Stimulated activated CD8-positive, alpha-beta memory T cell treated with anti-CD3 and anti-CD28 coated beads, Interleukin-12 subunit alpha, Interleukin-12 subunit beta, amount 100 ng/mL, for 4 hours (primary cell): ENCODE measurements at regions not wholly inside any gene's neighbourhood (a gene's known extent, or its start where the extent isn't known, plus 50 kb on each side); places are given as distances from the start of the nearest gene placed in this dataset.
"Not testable (repeated sequence)": the region's sequence is repeated elsewhere in the genome, so short reads cannot be mapped to it uniquely, and the experiment has no call there.

Experiments used
- DNase-seq: peaks from one replicate; pipeline ENCODE4 v3.0.0-alpha.2; 2020; ENCODE audit warnings: low read depth

GRCh38 chr11:127843483-127844396 is 743.6 kb downstream of the ETS1 start:
- no peak for DNase-seq

- DNase-seq, result no peak
Measured at GRCh38 chr11:127825183-127825582, 762.2 kb downstream of the ETS1 start.

DNA sequence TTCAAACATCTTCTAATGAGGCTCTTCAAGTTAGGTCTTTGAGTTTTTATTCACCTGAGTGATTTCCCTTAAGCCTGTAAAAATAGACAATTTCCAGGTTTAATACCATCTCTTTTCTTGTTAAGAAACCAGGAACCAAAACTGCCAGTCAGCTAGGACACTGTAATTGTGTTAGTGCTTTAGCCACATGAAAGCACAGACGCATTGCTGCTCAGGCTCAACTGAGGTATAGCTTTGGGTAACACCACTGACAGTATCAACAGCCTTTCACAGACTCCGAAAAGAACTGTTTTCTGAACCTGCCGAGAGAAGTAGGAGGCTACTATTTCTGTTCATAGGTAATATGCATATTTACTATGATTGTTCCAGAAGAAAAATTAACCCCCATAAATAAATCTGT is 768.7 kb downstream of the ETS1 start:
- no peak for DNase-seq

DNA sequence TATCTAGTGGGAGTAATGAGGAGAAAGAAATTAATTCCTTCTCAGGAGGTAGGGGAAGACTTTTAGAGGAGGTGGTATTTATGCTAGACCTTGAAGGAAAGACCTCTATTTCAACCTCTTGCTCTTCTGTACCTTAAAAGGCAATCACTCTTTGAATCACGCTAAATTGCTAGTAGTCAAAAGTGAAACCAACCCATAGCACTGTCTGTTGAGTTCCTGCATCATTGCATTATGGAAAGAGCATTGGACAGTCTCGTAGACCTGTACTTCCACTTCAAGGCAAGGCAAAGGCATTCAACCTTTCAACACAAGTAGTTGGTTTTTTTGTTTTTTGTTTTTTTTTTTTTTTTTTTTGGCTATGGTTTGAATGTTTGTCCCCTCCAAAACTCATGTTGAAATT is 770.4 kb downstream of the ETS1 start:
- no peak for DNase-seq

- DNase-seq, result no peak
Measured at GRCh38 chr11:127815331-127815730, 772.0 kb downstream of the ETS1 start.

DNA sequence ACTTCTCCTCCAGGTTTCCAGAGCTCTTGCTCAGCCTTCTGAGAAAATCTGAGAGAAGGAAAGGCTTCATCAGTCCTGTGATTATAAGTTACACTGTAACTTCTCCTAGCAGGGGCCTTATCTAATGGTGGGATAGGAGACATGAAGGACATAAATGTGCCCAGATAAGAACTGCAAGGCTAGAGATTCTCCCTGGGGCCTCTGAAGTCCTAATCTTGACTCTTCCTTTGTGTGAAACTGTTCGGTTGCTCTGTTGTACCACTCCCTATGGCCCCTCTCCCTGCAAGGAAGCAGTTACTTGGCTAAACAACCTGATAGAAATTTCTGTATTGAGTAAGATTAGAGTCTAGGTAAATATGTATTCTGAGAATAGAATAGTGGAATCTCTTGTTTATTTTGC is 780.9 kb downstream of the ETS1 start:
- DNase-seq, result no peak

DNA sequence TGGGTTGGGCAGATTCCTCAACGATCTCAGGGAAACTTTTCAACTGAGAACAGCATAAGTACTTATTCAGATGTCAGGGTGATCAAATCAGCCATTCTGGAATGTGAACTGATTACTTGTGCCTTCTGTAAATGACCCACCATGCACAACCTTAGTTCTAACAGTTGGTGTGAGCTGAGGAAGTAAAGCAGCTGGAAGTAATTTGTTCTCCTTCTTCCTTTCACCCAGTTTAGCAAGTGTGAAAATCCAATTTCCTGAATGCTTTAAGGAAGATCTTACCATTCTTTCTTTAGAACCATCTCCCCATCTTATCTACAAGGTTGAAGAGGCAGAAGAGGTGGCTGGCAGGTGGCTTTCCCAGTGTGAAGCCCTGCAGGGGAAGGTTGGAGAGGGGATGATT is 781.6 kb downstream of the ETS1 start:
- no peak for DNase-seq

DNA sequence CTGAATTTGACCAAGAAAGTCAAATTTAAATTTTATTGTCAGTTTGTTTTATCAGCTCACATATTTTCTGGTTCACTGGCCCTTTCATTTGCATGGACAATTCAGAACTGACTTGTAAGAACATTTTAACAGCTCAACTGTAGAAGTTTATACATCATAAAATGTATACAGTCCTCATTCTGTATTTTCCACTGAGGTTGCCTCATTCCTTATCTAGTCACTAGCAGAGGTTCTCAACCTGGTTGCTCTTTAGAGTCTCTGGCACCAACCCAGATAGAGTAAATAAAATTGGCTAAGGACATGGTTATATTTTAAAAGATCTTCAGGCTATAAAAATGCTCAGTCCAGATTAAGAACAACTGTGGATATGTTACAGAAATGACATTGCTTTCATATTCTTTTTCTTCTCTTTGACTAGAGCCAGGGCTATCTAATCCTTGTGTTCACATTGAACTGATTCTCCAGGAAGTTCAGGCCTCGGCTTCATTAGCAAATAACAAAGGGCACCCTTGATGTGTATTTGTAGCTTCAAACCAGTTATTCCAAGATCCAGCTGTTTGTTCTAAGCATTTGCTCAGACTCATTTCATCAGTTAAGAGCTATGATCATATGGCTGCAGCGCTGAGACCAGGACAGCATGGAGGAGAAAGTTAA is 782.5 kb downstream of the ETS1 start:
- DNase-seq, result no peak

DNA sequence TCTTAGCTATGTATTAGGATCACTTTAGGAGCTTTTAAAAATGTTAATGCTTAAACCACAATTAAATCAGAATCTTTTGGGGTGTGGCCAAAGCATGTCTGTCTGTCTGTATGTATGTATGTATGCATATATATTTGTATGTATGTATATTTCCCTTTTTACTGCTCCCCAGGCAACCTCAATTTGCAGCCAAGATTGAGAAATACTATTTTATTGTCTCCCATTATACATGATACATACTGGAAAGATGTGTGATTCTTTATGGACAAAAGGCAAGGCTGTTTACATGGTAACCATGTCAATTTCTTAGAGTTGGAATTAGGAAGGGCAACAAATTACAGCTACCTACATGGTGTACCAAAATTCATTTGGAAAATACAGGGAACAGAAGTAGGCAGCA is 783.6 kb downstream of the ETS1 start:
- no peak for DNase-seq

DNA sequence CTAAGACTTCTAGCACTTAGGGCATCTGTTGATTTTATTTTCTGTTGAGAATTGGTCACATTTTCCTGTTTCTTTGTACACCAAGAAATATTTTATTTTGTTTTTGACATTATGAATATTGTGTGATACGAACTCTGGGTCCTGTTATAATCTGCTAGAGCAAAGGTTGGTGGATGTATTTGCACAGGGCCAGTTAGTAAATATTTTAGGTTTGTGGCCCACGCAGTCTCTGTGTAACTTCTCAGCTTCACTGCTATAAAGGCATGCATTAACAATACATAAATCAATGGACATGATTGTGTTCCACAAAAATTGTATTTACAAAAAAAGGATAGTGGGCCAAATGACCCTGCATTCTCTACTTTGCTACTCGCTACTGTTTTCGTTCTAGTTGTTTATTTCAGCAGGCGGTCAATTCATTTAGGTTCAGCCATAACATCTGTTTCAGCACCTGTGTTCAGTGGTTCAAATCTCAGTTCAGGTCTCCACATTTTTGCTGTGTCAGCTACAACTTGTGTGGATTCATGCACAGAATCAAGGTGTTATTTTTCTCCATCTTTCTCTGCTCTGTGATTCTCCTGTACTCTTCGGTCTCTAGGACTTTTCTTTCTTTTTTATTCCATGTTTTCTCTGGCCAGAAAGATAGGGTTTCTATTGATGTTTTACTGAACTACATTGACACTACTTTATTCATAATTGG is 786.2 kb downstream of the ETS1 start:
- no peak for DNase-seq

DNA sequence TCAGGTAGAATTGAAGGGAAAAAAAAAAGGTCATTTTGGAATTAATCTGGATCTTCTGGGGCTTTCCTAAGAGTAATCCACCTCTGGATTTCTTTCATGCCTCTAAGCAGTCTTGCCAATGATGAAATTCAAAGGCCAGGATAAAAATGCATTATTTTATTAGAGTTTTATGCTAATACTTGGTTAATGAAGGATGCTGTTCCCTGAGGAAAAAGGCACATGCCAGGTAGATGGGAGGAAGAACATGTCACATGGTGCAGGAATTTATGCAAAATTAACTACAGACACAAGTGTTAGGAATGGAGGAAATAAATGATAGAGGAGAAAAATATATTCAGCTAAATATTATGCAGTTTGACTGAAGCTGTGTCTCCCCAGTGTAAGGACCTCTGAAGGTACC is 792.0 kb downstream of the ETS1 start:
- no peak for DNase-seq

DNA sequence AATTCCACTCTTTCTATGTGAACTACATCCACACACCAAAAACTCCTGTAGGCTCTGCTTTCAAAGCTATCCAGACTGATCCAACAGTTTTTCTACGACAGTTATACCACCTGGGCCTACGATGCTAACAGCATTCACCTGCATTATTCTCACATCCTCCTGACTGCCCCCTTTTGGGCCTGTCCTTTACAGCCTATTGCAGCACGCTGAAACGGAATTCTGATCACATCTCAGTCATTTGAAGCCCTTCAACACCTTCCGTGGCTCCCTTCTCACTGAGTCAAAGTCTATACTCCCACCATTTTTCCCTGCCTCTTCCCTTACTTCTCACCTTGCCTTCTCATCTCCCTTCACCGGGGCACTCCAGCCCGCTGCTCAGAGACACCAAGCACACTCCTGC is 791.3 kb upstream of the KIRREL3 start:
- DNase-seq, result no peak

DNA sequence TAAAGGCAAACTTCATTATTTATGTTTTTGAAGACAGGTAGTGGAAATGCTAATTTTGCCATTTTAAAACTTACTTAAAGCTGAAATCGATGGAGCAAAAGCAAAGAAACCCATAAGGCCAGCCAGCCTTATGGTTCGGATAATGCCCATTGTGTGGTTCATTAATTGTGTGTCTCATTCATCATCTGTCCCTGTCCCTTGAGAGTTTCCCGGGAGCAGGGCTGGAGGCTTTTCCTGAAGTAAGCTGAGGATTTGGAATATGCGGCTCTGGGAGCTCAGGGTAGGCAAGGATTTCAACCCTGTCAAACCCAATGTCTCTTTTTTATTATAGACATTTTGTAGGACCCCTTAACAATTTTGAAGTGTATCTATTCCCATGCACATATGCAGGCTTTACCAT is 790.0 kb upstream of the KIRREL3 start:
- no peak for DNase-seq

DNA sequence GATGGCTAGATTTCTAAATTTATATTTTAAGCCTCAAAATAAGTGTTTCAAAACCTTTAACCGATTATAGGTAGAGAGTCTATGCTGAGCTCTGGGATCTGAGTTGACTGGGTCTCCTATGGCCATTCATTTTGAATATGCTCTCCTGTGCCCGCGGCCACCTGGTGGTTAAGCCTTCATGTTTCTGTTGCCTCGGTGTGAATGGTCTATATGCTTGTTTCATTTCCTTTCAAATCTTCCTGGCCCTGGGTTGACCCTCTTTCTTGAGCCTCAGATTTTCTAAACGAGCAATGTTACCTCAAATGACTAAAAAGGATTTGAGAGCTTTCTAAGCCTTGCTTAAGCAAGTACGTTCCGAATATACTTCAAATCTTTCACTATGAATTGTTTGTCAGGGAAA is 789.4 kb upstream of the KIRREL3 start:
- DNase-seq, result no peak

GRCh38 chr11:127772938-127773337 is 772.4 kb upstream of the KIRREL3 start:
- DNase-seq, result not testable (repeated sequence)

DNA sequence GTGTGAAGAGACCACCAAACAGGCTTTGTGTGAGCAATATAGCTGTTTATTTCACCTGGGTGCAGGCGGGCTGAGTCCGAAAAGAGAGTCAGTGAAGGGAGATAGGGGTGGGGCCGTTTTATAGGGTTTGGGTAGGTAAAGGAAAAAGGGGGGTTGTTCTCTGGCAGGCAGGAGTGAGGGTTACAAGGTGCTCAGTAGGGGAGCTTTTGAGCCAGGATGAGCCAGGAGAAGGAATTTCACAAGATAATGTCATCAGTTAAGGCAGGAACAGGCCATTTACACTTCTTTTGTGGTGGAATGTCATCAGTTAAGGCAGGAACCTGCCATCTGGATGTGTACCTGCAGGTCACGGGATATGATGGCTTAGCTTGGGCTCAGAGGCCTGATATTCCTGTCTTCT is 768.4 kb upstream of the KIRREL3 start:
- not testable (repeated sequence) for DNase-seq

DNA sequence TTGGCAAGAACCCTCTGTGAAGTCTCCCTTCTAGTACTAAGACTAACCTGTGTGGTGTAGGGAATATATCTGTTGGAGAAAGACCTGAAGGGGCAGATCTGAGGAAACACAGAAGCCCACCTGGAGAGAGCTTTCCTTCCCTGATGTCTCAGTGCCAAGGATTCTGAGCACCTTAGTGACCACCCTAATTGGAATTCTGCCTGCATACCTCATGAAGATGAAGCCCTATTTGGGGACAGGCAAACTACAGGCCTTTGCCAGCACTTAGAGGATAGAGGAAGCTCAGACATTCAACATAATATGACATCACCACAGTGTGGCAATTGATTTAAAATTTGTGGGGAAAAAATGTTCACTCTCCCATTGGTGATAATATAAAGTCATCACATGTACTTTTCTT is 766.2 kb upstream of the KIRREL3 start:
- DNase-seq, result no peak

DNA sequence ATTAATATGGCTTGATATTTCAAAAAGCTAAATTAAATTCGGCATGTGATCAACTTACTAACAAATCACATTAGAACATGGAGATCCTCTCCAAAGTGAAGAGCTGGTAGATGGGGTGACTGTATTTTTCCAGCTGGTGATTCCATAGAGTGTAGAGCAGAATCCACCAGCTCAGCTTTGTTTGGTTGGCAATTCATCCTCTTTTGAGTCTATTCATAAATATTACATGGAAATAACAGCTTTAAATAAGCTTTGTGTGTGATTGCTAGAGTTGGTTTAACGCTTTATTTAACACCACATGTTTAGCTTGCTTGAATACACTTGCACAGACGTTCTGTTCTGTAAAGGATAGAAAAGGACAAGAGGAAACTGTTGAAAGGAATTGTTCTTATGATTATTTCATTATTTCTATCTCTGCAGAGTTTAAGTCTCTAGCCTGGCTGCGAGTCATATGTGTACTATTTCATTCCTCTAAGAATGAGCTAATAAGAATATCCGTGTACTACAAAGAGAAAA is 738.3 kb upstream of the KIRREL3 start:
- DNase-seq, result no peak

DNA sequence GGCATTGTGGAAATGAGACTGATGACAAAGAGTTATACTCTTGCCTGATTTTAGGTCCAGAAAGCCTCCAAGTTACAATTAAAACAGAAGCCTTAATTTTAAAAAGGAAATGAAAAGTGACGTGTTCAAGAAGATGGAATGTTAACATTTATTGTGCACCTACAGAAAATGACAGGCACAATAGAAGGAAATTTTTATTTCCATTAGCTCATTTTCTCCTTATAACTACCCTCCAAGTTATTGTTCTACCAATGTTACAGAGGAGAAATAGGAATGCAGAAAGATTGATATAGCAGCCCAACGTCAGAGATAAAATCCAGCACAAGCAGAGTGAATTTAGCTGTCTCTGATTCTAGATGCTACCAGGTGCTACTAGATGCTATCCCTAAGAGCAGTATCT is 736.9 kb upstream of the KIRREL3 start:
- no peak for DNase-seq

DNA sequence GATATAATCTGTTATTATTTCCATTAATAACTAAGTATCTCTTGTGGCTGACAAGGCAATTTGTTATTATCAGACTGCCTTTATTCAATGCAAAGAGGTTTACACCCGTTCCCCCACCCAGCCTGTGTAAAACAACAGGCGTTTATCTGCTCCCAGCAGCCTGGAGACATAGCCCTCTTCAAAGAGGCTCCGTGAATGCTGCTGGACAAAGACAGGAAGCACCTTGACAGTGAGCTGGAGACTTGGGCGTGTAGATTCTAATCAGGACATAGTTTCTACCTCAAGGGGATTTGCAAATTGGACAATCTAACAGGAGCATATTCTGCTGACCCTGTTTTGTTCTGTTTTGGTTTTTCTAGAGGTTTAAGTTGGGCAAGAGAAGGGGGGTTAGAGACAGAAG is 733.0 kb upstream of the KIRREL3 start:
- no peak for DNase-seq

DNA sequence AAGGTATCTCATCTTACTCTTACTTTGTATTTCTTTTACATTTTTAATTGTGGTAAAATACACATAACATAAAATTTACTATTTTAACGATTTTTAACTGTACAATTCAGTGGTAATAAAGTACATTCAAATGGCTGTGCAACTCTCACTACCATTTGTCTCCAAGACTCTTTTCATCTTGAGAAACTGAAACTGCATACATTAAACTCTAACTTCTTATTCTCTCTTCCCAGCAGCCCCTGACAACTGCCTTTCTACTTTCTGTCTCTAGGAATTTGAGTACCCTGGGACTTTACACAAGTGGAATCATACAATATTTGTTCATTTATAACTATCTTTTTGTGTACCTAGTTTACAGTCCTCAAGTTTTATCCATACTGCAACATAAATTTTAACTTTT is 725.8 kb upstream of the KIRREL3 start:
- no peak for DNase-seq

GRCh38 chr11:127723714-127724113 is 723.1 kb upstream of the KIRREL3 start:
- DNase-seq, result no peak

DNA sequence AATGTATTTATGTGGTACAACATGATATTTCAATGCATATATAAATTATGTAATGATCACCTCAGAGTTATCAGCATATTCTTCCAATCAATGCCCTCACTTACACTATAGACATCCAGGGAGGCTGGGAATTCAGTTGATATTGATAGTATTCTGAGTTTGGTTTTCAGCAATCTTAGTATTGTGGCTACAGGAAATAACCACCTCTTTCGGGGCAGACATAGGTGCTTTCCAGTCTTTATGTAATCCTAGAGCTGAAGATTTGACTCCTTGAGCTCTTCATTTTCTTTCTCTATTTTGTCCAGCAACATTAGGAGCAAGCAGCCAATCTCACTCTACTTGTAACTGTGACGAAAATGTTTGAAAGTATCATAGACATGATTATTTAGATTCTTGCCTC is 712.7 kb upstream of the KIRREL3 start:
- DNase-seq, result no peak
